ENCODE measurements at regions not wholly inside any gene's neighbourhood (a gene's known extent, or its start where the extent isn't known, plus 50 kb on each side); places are given as distances from the start of the nearest gene placed in this dataset.

GRCh38 chr2:146916914-146917313 is 927.9 kb upstream of the ACVR2A start:
- DNase-seq, result no peak

- DNase-seq, result no peak
These were observed 931.4 kb upstream of the ACVR2A start for GRCh38 chr2:146913476-146913875.

DNA sequence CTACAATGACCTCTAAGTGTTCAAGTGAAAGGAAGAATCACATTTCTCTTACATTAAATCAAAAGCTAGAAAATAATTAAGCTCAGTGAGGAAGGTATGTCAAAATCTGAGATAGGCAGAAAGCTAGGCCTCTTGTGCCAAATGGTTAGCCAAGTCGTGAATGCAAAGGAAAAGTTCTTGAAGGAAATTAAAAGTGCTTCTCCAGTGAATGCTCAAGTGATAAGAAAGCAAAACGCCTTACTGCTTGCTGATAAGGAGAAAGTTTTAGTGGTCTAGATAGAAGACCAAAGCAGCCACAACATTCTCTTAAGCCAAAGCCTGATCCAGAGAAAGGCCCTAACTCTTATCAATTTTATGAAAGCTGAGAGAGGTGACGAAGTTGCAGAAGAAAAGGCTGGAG is 932.3 kb upstream of the ACVR2A start:
- no peak for DNase-seq

DNA sequence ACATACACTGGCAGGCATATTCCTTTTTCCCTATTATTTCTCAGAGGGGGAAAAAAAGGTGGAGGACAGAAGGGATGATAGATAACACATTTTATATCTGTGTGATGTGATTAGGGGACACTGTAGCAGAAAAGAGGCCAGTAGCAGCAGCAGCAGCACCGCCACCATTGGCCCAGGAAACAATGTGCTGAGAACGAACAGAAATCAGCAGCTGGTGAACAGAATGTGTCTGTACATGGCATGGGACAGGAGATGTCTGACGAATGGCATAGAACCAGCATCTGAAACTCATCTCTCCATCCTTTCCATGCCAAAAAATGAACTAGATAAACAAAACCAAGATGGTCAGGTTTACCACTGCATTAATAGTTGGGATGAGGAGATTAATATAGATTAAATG is 936.1 kb upstream of the ACVR2A start:
- DNase-seq, result no peak

DNA sequence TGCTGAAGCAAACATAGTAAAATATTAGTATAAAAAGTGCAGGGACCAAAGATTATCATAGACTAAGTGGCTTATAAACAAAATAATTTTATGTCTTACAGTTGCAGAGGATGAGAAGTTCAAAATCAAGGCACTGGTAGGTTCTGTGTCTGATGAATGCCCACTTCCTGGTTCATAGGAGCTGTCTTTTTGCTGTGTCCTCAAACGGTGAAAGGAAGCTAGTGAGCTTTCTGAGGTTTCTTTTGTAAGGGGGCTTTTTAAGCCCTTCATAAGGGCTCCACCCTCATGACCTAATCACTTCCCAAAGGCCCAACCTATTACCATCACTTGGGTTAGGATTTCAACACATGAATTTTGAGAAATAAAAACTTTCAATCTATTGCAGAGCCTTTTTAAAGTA is 946.7 kb upstream of the ACVR2A start:
- no peak for DNase-seq

DNA sequence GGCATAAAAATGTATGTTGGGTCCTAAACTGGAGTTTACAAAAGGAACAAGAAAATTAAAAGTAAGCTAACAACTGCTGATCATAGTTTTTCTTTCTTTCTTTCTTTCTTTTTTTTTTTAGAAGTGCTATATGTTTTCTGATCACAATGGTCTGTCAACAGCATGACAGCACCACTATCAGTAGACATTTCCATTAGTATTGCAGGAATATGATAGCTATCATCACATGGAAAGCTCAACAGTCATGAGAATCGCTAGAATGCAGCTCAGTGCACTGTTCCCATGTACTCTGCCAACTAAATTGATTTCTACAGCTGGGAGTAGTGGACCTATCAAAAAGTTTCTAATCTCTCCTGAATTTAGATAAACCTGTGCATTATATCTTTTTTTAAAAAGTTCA is 950.3 kb upstream of the ACVR2A start:
- no peak for DNase-seq

- no peak for DNase-seq
These were observed 951.3 kb upstream of the ACVR2A start for GRCh38 chr2:146893500-146894041.

- no peak for DNase-seq
These were observed 954.3 kb upstream of the ACVR2A start for GRCh38 chr2:146890491-146890890.

DNA sequence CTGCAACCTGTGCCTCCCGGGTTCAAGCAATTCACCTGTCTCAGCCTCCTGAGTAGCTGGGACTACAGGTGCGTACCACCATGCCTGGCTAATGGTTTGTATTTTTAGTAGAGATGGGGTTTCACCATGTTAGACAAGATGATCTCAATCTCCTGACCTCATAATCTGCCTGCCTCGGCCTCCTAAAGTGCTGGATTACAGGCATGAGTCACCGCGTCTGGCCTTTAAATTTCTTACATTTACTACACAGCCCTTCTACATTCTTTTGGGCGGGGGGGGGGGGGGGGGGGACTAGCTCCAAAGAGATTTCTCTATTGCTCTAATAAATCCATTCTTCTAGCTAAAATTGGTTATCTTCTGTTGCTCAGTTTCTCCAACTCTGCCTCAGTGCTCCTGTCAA is 964.9 kb upstream of the ACVR2A start:
- DNase-seq, result no peak

- DNase-seq, result no peak
These were observed 970.6 kb upstream of the ACVR2A start for GRCh38 chr2:146874260-146874658.

- DNase-seq, result no peak
These were observed 971.1 kb upstream of the ACVR2A start for GRCh38 chr2:146873646-146874259.

- no peak for DNase-seq
These were observed 971.8 kb upstream of the ACVR2A start for GRCh38 chr2:146873056-146873455.

GRCh38 chr2:146870691-146871090 is 974.1 kb upstream of the ACVR2A start:
- no peak for DNase-seq

GRCh38 chr2:146869328-146869727 is 975.5 kb upstream of the ACVR2A start:
- DNase-seq, result no peak

DNA sequence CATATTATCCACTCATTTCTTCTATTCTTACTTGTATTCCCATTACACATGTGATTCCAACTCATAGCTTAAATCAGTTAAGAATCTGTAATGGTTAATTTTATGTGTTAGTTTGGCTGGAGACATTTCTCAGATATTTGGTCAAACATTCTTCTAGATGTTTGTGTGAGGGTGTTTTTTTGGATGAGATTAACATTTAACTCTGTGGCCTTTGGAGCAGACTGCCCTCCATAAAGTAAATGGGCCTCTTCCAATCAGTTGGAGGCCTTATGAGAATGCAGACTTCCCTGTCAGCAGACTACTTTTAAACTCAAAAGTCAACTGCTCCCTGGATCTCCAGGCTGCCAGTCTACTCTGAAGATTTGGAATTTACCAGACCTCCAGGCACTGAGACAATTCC is 976.8 kb upstream of the ACVR2A start:
- peak in 1 of 58 donors; percentile 8 for DNase-seq

GRCh38 chr2:146867477-146867986 is 977.3 kb upstream of the ACVR2A start:
- DNase-seq, result peak in 9 of 58 donors; percentile 0 to 21 (median 2)

DNA sequence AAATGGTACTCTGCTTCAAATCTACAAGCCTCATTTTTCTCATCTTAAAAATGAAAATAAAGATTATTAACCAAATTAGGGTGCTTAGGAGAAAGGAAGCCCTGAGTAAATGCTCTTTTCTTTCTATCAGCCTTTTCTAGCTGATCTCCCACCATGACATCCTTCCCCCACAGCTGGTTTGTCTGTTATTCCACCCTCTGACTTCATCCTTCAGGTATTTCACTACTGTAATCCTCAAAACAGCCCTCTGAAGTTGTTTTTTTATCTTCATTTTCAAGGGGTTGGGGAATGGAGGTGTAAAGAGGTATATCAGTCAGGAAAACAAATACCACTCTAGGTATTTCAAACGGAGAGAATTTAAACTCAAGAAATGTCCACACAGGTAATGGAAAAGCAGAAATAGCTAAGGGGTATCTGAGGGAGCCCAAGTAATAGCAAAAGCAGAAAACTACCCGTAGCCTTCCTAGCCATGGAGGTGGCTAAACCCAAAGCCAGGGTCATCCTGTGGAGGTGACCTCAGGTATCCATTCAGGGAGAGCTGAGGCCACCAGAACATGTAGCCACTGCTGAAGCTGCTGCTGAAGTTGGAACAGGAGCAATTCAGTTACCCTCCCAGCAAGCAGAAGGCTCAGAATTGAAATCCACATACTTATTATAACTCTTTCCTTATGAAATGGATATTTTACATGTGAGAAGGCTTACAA is 990.9 kb upstream of the ACVR2A start:
- no peak for DNase-seq

DNA sequence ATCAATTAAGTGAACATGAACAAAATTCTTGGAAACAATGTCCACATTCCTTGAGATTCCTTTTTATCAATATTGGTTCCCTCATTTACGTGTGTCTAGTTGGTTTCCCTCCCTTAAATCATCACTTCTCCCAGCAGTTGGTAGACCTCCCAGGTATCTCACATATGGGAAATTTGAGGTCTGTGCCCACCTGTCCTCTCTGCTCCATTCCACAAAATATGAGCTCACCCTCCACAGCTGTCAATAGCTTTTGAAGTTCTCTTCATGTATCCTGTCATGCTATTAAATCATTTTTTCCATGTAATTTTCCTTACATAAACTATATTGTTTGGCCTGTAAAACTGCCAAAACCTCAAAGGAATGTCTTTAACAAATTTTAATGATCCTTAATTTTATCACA is 992.2 kb upstream of the ACVR2A start:
- DNase-seq, result no peak

GRCh38 chr2:146850746-146851145 is 994.1 kb upstream of the ACVR2A start:
- no peak for DNase-seq

- DNase-seq, result no peak
These were observed 997.0 kb upstream of the ACVR2A start for GRCh38 chr2:146847846-146848245.

- no peak for DNase-seq
These were observed 1000.4 kb upstream of the ACVR2A start for GRCh38 chr2:146844226-146844990.

DNA sequence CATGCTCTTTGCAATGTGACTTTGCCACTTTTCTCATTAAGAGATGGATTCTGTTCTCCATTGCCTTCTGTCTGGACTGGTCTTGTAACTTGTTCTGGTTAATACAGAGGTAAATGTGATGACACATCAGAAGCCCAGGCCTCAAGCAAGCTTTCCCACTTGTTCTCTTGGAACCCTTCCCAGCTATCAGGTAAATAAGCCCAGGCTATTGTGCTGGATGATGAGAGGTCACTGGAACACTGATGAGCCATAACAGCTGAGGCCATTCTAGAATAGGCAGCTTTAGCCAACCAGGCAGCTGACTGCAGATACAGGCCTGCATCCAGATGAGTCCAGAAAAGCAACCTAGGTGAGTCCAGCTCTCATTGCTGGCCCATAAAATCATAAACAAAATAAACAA is 1007.0 kb upstream of the ACVR2A start:
- DNase-seq, result no peak

All from anterior cingulate cortex (tissue), 58 donors.